Right cardiac atrium (tissue), 5 donors: ENCODE measurements at regions not wholly inside any gene's neighbourhood (a gene's known extent, or its start where the extent isn't known, plus 50 kb on each side); places are given as distances from the start of the nearest gene placed in this dataset.

Experiments used
- ATAC-seq, 2 donors: fragments of 200-7000 bp; cut with Tn5 transposase; one replicate each; pipeline versions ENCODE4 v1.8.0 to v1.9.1; 2020; ENCODE audit warnings: moderate library complexity in 2 of 2, mild to moderate bottlenecking in 1 of 2
- DNase-seq, 3 donors: peaks; one replicate each; pipeline ENCODE4 v3.0.0-alpha.2; 2020
- H3K27ac ChIP-seq: one replicate; pipeline ENCODE4 v1.5.1; 2013; ENCODE audit warnings: mild to moderate bottlenecking, low read length, control low read depth, moderate library complexity
- H3K27me3 ChIP-seq: one replicate; pipeline ENCODE4 v1.6.1; 2013; ENCODE audit not compliant: control insufficient read depth, insufficient read depth
- H3K4me1 ChIP-seq: one replicate; pipeline ENCODE4 v1.6.1; 2013; ENCODE audit warnings: low read length; ENCODE audit not compliant: control insufficient read depth, insufficient read depth
- H3K4me3 ChIP-seq: one replicate; pipeline ENCODE4 v1.5.1; 2013; ENCODE audit warnings: low read length, control low read depth
- H3K9me3 ChIP-seq: one replicate; pipeline ENCODE4 v1.6.1; 2013; ENCODE audit warnings: low read length; ENCODE audit not compliant: control insufficient read depth
- WGBS: extraction: QIAGEN DNeasy Blood & Tissue Kit; methylation state at CpG from one replicate; pipeline ENCODE4 v1.1.7; 2013; 5-methylcytosine and 5-hydroxymethylcytosine counted together
- intact Hi-C, 4 donors: fragments of 100-400 bp; cut with DNase I; formaldehyde crosslinking; loops; one replicate each; pipeline versions ENCODE4 v1.11.0 to v1.14.0; 2022 to 2023
- donor health status: healthy with polysubstance abuse.
- donor health status: DM: no; HTN: yes; CAD: no.
- donor health status: DM: no; HTN: no; CAD: no.
- donor health status: DM: no; HTN: yes; CAD: no; lungs with severe emphysema.
- donor health status: DM: yes; HTN: yes; CAD: no.

DNA sequence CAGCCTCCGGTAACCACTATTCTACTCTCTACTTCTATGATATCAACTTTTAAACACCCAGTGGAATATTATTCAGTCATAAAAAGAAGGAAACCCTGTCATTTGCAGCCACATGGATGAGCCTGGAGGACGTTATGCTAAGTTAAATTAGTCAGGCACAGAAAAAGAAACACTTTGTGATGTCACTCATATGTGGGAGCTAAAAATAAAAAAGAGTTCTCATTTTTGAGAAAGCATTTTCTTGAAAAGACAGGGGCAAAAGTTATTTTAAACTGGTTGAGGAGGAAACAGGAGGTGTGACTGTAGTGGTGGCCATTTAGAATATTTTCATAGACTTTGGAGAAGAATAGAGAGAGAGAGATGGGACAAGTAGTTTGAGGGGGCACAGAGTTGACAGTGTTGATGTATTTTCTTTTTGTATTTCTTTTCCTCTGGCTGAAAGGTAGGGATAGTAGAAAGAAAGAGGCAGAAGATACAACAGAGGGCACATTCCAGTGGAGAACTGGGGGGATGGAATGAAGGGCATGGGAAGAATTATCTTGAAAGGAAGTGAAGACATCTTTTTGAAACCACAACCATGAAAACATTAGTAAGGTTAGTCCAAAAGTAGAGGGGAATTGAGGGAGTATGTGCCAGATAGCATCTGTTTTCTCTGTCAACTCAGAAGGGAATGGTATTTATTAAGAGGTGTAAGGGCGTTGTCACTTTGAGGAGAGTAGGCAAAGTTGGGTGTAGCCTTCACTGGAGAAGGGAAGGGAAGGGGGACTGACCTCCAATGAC, 181.3 kb upstream of the GMDS start:
- Histone ChIP-seq H3K27me3 (no peaks in the 10 kb centered on the region), H3K4me1 (no peaks in the 10 kb centered on the region), H3K4me3 (no peak overlapping the region), H3K27ac (no peak overlapping the region), H3K9me3 (no peaks in the 10 kb centered on the region)
- 85% methylated on average over 3 of the region's 3 CpGs for WGBS
- DNase-seq (no peak), ATAC-seq (no peak)
- intact Hi-C loops: no loop called here

DNA sequence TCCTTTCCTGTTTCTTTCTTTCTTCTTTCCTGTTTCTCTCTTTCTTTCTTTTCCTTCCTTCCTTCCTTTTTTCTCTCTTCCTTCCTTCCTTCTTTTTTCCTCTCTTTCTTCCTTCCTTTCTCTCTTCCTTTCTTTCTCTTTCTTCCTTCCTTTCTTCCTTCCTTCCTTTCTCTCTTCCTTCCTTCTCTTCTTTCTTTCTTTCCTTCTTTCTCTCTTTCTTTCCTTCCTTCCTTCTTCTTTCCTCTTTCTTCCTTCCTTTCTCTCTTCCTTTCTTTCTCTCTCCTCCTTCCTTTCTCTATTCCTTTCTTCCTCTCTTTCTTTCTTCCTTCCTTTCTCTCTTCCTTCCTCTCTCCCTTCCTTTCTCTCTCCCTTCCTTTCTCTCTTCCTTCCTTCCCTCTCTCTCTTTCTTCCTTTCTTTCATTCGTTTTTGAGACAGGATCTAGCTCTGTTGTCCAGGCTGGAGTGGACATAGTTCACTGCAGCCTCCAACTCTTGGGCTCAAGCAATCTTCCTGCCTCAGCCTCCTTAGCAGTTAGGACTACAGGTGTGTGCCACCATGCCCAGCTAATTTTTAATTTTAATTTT, 170.8 kb upstream of the GMDS start:
- intact Hi-C loops: no loop called here
- Histone ChIP-seq H3K27ac (no peak overlapping the region), H3K4me3 (no peak overlapping the region), H3K4me1 (no peaks in the 10 kb centered on the region), H3K9me3 (no peaks in the 10 kb centered on the region), H3K27me3 (no peaks in the 10 kb centered on the region)
- 63% methylated on average over 1 of the region's 1 CpG for WGBS
- no peak for ATAC-seq
- no peak for DNase-seq

DNA sequence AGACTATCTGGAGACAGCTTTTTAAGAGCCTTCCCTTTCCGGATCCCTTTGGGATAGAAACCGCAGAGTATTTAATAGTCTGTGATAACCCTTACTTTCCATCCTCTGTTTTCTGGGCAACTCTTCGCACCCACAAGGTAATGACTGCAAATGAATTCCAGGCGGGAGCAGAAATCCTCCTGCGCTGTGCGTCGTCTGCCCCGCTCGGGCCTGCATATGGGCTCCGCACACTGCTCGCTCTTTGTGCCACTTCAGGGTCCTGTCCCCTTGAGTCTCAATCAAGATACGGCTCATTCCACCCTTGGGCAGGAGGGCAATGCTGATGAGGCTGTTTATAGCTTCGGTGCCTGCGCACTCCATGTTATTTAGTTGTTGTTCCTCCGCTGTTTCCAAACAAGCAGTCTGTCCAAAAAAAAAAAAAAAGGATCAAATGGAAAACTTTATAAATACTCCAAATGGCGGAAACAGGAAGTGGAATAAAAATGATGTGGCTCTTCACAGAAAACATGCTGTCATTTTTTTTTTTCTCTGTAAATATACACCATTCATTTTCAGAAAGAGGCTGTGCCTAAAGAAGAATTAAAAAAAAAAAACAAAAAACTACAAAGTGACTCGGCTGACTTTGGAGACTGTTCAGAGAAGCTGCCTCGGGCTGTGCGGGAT, 169.6 kb upstream of the GMDS start:
- H3K27ac ChIP-seq: no peak overlapping the region
- H3K4me1 ChIP-seq: no peaks in the 10 kb centered on the region
- no peaks in the 10 kb centered on the region for H3K9me3 ChIP-seq
- H3K27me3 ChIP-seq: no peaks in the 10 kb centered on the region
- no peak overlapping the region for H3K4me3 ChIP-seq
- intact Hi-C loops: no loop called here
- DNase-seq: no peak
- 94% methylated on average over 19 of the region's 19 CpGs for WGBS
- no peak for ATAC-seq

DNA sequence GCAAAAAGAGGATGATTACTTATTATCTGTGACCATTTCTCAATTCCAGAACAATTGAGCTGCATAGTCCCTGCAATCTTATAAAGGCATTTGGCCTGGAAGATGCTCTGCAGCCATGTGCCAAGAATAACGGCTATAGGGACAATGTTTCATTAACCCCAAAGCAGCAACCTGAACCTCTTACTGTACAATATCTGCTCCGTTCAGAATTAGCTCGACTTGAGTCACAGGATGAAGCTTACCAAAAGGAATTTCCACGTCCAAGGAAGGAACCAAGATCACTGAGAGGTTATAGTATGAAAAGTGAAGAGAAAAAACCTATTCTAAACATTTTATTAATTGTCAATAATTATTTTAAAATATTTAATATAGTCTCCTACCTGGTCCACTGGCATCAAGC, 167.3 kb upstream of the GMDS start:
- H3K4me1 ChIP-seq: no peaks in the 10 kb centered on the region
- H3K4me3 ChIP-seq: no peak overlapping the region
- no peaks in the 10 kb centered on the region for H3K27me3 ChIP-seq
- no peak for DNase-seq
- ATAC-seq: no peak
- WGBS: 56% methylated on average over 4 of the region's 4 CpGs
- H3K27ac ChIP-seq: no peak overlapping the region
- intact Hi-C loops: no loop called here
- H3K9me3 ChIP-seq: no peaks in the 10 kb centered on the region

DNA sequence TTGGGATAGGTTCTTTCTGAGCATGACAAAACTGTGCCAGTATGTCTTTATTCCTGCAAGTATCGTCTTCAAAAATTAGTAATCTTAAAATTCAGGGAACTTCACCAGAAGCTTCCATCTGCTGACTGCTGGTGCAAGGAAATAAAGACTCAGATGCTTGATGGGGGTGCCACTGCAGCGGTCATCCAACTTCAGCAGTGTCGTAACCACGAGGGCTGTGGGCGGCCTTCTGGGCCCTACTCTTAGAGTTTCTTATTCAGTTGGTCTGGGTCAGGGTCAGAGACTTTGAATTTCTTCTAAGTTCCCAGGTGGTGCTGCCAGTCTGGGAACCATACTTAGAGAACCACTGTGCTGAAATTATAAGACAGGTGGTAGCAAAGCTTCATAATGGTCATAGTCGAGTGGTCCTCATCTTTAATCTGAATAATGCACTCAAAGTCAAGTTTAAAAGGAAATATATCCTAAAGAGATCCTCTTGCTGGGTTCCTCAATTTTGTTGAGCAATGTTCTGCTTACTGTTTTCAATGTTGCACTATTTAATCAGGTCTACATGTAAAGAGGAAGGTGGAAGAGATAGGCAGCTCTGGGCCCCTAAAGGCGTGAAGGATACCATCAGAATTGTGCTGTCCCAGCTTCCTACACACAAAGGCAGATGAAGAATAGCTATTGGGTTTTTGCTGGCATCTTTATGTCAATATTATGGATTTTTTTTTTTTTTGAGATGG, 165.4 kb upstream of the GMDS start:
- Histone ChIP-seq H3K9me3 (no peaks in the 10 kb centered on the region), H3K27ac (no peak overlapping the region), H3K4me3 (no peak overlapping the region), H3K27me3 (no peaks in the 10 kb centered on the region), H3K4me1 (no peaks in the 10 kb centered on the region)
- DNase-seq: no peak
- ATAC-seq: no peak
- WGBS: 94% methylated on average over 7 of the region's 7 CpGs
- intact Hi-C loops: no loop called here

- no peaks in the 10 kb centered on the region for H3K9me3 ChIP-seq
- intact Hi-C loops: no loop called here
- H3K4me1 ChIP-seq: no peaks in the 10 kb centered on the region
- no peaks in the 10 kb centered on the region for H3K27me3 ChIP-seq
- no peak overlapping the region for H3K27ac ChIP-seq
- DNase-seq (no peak), ATAC-seq (no peak)
- H3K4me3 ChIP-seq: no peak overlapping the region
These were observed 162.1 kb upstream of the GMDS start for GRCh38 chr6:2407525-2407924.

- H3K27ac ChIP-seq: no peak overlapping the region
- DNase-seq (no peak), ATAC-seq (no peak)
- H3K27me3 ChIP-seq: no peaks in the 10 kb centered on the region
- H3K4me3 ChIP-seq: no peak overlapping the region
- no peaks in the 10 kb centered on the region for H3K9me3 ChIP-seq
- no peaks in the 10 kb centered on the region for H3K4me1 ChIP-seq
- intact Hi-C loops: no loop called here
- 93% methylated on average over 6 of the region's 6 CpGs for WGBS
These were observed 159.0 kb upstream of the GMDS start for GRCh38 chr6:2404211-2404929.

DNA sequence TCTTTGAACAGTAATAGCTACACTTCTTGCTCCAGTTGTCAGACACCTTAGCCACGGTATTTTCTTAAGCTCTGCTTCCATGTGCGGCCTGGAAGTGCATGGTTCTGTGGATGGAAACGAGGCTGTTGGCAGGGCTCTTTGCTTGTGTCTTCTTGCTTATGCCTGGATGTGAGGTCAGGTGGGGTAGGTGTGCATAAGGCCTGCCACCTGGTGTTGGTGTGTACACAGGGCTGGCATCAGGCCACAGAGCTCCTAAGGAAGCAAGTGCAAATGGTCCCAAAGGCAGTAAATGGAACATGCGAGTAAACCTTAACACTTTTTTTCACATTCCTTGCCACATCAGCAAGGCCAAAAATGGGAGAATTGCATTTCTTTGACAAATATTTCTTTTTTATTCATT, 158.1 kb upstream of the GMDS start:
- H3K27me3 ChIP-seq: no peaks in the 10 kb centered on the region
- H3K27ac ChIP-seq: no peak overlapping the region
- H3K9me3 ChIP-seq: no peaks in the 10 kb centered on the region
- ATAC-seq (no peak), DNase-seq (no peak)
- 92% methylated on average over 4 of the region's 4 CpGs for WGBS
- no peaks in the 10 kb centered on the region for H3K4me1 ChIP-seq
- intact Hi-C loops: no loop called here
- no peak overlapping the region for H3K4me3 ChIP-seq

DNA sequence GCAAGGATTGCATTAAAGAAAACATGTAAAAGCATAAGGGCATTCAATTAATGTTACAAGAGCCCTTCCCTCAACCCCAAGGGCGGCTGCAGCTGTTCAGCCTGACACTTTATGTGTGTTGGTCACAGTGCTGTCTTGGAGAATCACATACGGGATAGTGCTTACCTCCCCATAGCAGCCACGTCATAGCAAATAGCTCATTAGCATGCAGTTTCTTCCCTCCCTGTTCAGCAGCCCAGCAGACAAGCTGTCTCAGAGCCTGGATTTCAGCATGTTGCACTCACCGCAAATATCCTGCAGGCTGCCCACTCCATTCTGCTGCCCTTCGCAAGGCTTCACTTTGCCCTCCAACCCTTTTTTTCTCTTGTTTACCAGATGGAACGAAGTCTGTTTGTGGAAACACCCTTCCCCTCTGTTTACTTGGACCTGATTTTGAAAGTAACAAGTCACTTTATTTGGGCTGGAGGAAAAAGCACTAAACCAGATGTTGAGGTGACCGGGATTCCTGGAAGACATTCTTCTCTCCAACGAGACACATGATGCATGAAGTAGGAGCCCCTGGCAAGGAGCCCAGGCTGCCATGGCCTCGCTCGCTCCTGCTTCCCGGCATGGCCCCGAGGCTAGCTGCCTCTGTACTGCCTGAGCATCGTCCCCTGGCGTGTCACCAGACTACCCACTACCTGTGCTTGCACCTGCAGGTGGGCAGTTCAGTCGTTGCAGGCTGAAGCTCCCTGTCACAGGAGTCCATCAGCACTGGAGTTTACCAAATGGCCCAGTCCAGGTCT, 151.6 kb upstream of the GMDS start:
- Histone ChIP-seq H3K4me3 (no peak overlapping the region), H3K4me1 (no peaks in the 10 kb centered on the region), H3K9me3 (no peaks in the 10 kb centered on the region), H3K27ac (no peak overlapping the region), H3K27me3 (no peaks in the 10 kb centered on the region)
- WGBS: 54% methylated on average over 15 of the region's 15 CpGs
- DNase-seq (peak; percentile 30 to 61 (median 60)), ATAC-seq (no peak)
- intact Hi-C loops: no loop called here

DNA sequence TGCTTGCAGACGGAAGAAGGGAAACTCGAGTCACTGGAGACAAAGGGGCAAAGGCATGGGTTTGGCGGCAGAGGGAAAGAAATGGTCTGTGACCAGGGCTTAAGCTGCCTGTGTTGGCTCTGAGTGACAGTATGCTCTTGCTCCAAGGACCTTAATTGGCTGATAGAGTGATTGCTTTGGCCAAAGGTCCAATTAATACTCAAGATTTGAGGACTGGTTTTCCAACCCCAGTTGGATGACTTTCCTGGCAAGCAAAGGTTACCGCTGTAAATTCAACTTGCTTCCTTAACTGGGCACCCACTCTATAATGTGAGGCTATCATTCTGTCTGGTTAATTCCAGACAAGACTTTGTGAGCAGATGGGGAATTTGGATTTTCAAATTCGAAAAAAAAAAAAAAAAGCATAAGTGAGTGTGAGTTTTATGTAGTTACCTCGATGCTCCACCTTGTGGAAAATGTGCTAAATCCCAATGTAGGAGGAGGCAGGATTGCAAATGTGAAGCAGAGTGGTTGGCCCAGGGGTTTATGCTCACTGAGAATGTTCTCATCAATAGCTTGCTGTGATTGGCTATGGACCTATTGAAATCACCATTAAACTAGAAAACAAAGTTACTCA, 150.7 kb upstream of the GMDS start:
- WGBS: 83% methylated on average over 6 of the region's 6 CpGs
- H3K27me3 ChIP-seq: no peaks in the 10 kb centered on the region
- H3K4me3 ChIP-seq: no peak overlapping the region
- H3K9me3 ChIP-seq: no peaks in the 10 kb centered on the region
- no peak overlapping the region for H3K27ac ChIP-seq
- ATAC-seq (no peak), DNase-seq (no peak)
- intact Hi-C loops: no loop called here
- H3K4me1 ChIP-seq: no peaks in the 10 kb centered on the region
